HEK293T (cell line): ENCODE measurements at regions not wholly inside any gene's neighbourhood (a gene's known extent, or its start where the extent isn't known, plus 50 kb on each side); places are given as distances from the start of the nearest gene placed in this dataset.

Source experiments
- BHLHE40 ChIP-seq: fragments of 450-650 bp; IDR thresholded peaks from 2 replicates; pipeline ENCODE4 v1.6.1; 2016; ENCODE audit warnings: mild to moderate bottlenecking, moderate library complexity, borderline replicate concordance
- CTBP1 ChIP-seq: fragments of 450-650 bp; IDR thresholded peaks from 2 replicates; pipeline ENCODE4 v1.6.1; 2016; ENCODE audit warnings: borderline replicate concordance
- ELF4 ChIP-seq: fragments of 450-650 bp; IDR thresholded peaks from 2 replicates; pipeline ENCODE4 v1.6.1; 2017; ENCODE audit warnings: antibody characterized with exemption
- FOXA1 ChIP-seq: fragments of 450-650 bp; IDR thresholded peaks from 2 replicates; pipeline ENCODE4 v1.6.1; 2016; ENCODE audit warnings: mild to moderate bottlenecking
- FOXM1 ChIP-seq: fragments of 450-650 bp; IDR thresholded peaks from 2 replicates; pipeline ENCODE4 v1.6.1; 2017; ENCODE audit warnings: mild to moderate bottlenecking, borderline replicate concordance
- HDGF ChIP-seq: fragments of 450-650 bp; IDR thresholded peaks from 2 replicates; pipeline ENCODE4 v1.6.1; 2017; ENCODE audit warnings: antibody characterized with exemption, borderline replicate concordance
- L3MBTL2 ChIP-seq: fragments of 450-650 bp; conservative IDR thresholded peaks from 2 replicates; pipeline ENCODE4 v1.6.1; 2016; ENCODE audit warnings: mild to moderate bottlenecking
- SP1 ChIP-seq: fragments of 450-650 bp; IDR thresholded peaks from 2 replicates; pipeline ENCODE4 v1.6.1; 2017
- TARDBP ChIP-seq: fragments of 450-650 bp; IDR thresholded peaks from 2 replicates; pipeline ENCODE4 v1.6.1; 2016
- TF ChIP-seq, protein P1 (sequence below): fragments of 450-650 bp; IDR thresholded peaks from 2 replicates; pipeline ENCODE4 v1.6.1; 2016

- no peak for TF ChIP-seq TARDBP
- TF ChIP-seq ELF4 = no peak
- no peak for TF ChIP-seq HDGF
- no peak for TF ChIP-seq FOXA1
- TF ChIP-seq, protein P1, sequence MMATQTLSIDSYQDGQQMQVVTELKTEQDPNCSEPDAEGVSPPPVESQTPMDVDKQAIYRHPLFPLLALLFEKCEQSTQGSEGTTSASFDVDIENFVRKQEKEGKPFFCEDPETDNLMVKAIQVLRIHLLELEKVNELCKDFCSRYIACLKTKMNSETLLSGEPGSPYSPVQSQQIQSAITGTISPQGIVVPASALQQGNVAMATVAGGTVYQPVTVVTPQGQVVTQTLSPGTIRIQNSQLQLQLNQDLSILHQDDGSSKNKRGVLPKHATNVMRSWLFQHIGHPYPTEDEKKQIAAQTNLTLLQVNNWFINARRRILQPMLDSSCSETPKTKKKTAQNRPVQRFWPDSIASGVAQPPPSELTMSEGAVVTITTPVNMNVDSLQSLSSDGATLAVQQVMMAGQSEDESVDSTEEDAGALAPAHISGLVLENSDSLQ = no peak
- no peak for TF ChIP-seq BHLHE40
- TF ChIP-seq SP1 = no peak
- no peak for TF ChIP-seq CTBP1
- no peak for TF ChIP-seq L3MBTL2
- no peak for TF ChIP-seq FOXM1
Observed at GRCh38 chr9:107142430-107142829, 140.6 kb upstream of the RAD23B start.
